ENCODE measurements at regions not wholly inside any gene's neighbourhood (a gene's known extent, or its start where the extent isn't known, plus 50 kb on each side); places are given as distances from the start of the nearest gene placed in this dataset.

GRCh38 chr3:83632526-83632925 lies 1326.3 kb upstream of the CADM2 start:
- Mint-ChIP-seq H3K9me3 (peaks cover 2 to 10% of the 10 kb centered on the region in 2 experiments; a peak in 3 of 5 replicates), H3K27me3 (ENCODE audit: low read depth) (no peaks in the 10 kb centered on the region), H3K36me3 (ENCODE audit: insufficient read depth in 1 of 3, low read depth in 3 of 3) (peaks cover 0 to 7% (median 0%) of the 10 kb centered on the region in 3 experiments; a peak in 1 of 7 replicates), H3K27ac (no peak overlapping the region), H3K4me1 (0 out of 4 replicates have a peak, but pooled peaks cover 0 to 3% of the 10 kb centered on the region in 2 experiments), H3K4me3 (no peak overlapping the region)
- Histone ChIP-seq H2BK5ac (ENCODE audit: insufficient read length, low read length) (no peak overlapping the region), H2BK12ac (ENCODE audit: insufficient read length, low read depth, low read length) (no peak overlapping the region), H2BK20ac (ENCODE audit: low read depth, low read length, poor library complexity, severe bottlenecking) (no peak overlapping the region), H3K27ac (ENCODE audit: insufficient read length, low read depth, low read length) (no peak overlapping the region), H2AFZ (ENCODE audit: low read length) (no peak overlapping the region), H2AK5ac (ENCODE audit: insufficient read length, low read length) (no peak overlapping the region), H3K18ac (ENCODE audit: insufficient read length, low read depth, low read length) (no peak overlapping the region), H3K79me2 (ENCODE audit: insufficient read depth, low read length) (no peaks in the 10 kb centered on the region), H3K79me1 (ENCODE audit: insufficient read depth, low read depth, low read length, poor library complexity, severe bottlenecking) (no peaks in the 10 kb centered on the region), H3K4ac (ENCODE audit: low read depth, low read length) (no peak overlapping the region), H3K23me2 (ENCODE audit: insufficient read length, low read depth, low read length, poor library complexity, severe bottlenecking) (no peaks in the 10 kb centered on the region), H4K20me1 (ENCODE audit: control insufficient read depth, insufficient read depth, insufficient read length) (no peaks in the 10 kb centered on the region), H3K4me1 (ENCODE audit: insufficient read depth, low read length) (no peaks in the 10 kb centered on the region), H4K91ac (ENCODE audit: insufficient read length, low read depth, low read length) (no peak overlapping the region), H3K9ac (ENCODE audit: extremely low read depth, insufficient read length, low read length) (no peak overlapping the region), H3K14ac (ENCODE audit: insufficient read depth, low read length) (no peak overlapping the region), H3K23ac (ENCODE audit: insufficient read length, low read depth, low read length) (no peak overlapping the region), H3K27me3 (ENCODE audit: insufficient read depth, low read length) (no peaks in the 10 kb centered on the region), H3K4me2 (ENCODE audit: insufficient read depth, insufficient read length, low read length) (no peak overlapping the region), H2BK15ac (ENCODE audit: low read depth, low read length) (no peak overlapping the region), H2BK120ac (ENCODE audit: low read depth, low read length, poor library complexity, severe bottlenecking) (no peak overlapping the region), H3K9me3 (ENCODE audit: control insufficient read depth, low read depth, low read length) (no peaks in the 10 kb centered on the region), H4K5ac (ENCODE audit: insufficient read length, low read depth, low read length) (no peak overlapping the region), H3K56ac (ENCODE audit: insufficient read length, low read depth, low read length) (no peak overlapping the region), H3T11ph (ENCODE audit: low read length) (no peak overlapping the region), H4K8ac (replicated peaks; ENCODE audit: insufficient read length, low read depth, low read length) (no peak overlapping the region)
- no peak for DNase-seq
- no peak for TF ChIP-seq CTCF (conservative IDR thresholded peaks at IDR 0.05)
